ENCODE measurements at regions not wholly inside any gene's neighbourhood (a gene's known extent, or its start where the extent isn't known, plus 50 kb on each side); places are given as distances from the start of the nearest gene placed in this dataset.

GRCh38 chr12:126636821-126637220, 1571.6 kb downstream of the AACS start:
- Histone ChIP-seq H3K27ac (no peak overlapping the region), H3K27me3 (no peaks in the 10 kb centered on the region), H3K4me1 (no peaks in the 10 kb centered on the region), H3K9me3 (peaks cover 0 to 13% (median 0%) of the 10 kb centered on the region in 12 donors), H3K4me3 (no peak overlapping the region), H3K36me3 (no peaks in the 10 kb centered on the region)
- TF ChIP-seq POLR2A (IDR thresholded peaks at IDR 0.05): no peak
- TF ChIP-seq, protein P1, sequence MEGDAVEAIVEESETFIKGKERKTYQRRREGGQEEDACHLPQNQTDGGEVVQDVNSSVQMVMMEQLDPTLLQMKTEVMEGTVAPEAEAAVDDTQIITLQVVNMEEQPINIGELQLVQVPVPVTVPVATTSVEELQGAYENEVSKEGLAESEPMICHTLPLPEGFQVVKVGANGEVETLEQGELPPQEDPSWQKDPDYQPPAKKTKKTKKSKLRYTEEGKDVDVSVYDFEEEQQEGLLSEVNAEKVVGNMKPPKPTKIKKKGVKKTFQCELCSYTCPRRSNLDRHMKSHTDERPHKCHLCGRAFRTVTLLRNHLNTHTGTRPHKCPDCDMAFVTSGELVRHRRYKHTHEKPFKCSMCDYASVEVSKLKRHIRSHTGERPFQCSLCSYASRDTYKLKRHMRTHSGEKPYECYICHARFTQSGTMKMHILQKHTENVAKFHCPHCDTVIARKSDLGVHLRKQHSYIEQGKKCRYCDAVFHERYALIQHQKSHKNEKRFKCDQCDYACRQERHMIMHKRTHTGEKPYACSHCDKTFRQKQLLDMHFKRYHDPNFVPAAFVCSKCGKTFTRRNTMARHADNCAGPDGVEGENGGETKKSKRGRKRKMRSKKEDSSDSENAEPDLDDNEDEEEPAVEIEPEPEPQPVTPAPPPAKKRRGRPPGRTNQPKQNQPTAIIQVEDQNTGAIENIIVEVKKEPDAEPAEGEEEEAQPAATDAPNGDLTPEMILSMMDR (IDR thresholded peaks at IDR 0.05): no peak
- ATAC-seq (no peak), DNase-seq (no peak)
- WGBS, 4 donors: 57 to 71% (median 66%) methylated on average over 4 of the region's 4 CpGs
- intact Hi-C loops (cut with DNase I): no loop called here

- H3K9me3 ChIP-seq: peaks cover 0 to 6% (median 0%) of the 10 kb centered on the region in 12 donors
- intact Hi-C loops (cut with DNase I): no loop called here
- 31 to 44% (median 36%) methylated on average over 2 of the region's 2 CpGs for WGBS, 4 donors
- ATAC-seq (no peak), DNase-seq (no peak)
- H3K4me3 ChIP-seq: no peak overlapping the region
- H3K36me3 ChIP-seq: no peaks in the 10 kb centered on the region
- TF ChIP-seq POLR2A (IDR thresholded peaks at IDR 0.05): no peak
- no peak overlapping the region for H3K27ac ChIP-seq
- no peaks in the 10 kb centered on the region for H3K4me1 ChIP-seq
- no peaks in the 10 kb centered on the region for H3K27me3 ChIP-seq
Observed at GRCh38 chr12:126644236-126645020, 1579.2 kb downstream of the AACS start.

- ATAC-seq (no peak), DNase-seq (no peak)
- H3K4me3 ChIP-seq: no peak overlapping the region
- H3K4me1 ChIP-seq: no peaks in the 10 kb centered on the region
- H3K27me3 ChIP-seq: no peaks in the 10 kb centered on the region
- no peak for TF ChIP-seq POLR2A (IDR thresholded peaks at IDR 0.05)
- TF ChIP-seq, protein P1 (IDR thresholded peaks at IDR 0.05): no peak
- intact Hi-C loops (cut with DNase I): no loop called here
- WGBS, 4 donors: 57 to 64% (median 60%) methylated on average over 5 of the region's 5 CpGs
- H3K9me3 ChIP-seq: no peaks in the 10 kb centered on the region
- H3K27ac ChIP-seq: no peak overlapping the region
- no peaks in the 10 kb centered on the region for H3K36me3 ChIP-seq
Observed at GRCh38 chr12:126648074-126648473, 1582.8 kb downstream of the AACS start.

DNA sequence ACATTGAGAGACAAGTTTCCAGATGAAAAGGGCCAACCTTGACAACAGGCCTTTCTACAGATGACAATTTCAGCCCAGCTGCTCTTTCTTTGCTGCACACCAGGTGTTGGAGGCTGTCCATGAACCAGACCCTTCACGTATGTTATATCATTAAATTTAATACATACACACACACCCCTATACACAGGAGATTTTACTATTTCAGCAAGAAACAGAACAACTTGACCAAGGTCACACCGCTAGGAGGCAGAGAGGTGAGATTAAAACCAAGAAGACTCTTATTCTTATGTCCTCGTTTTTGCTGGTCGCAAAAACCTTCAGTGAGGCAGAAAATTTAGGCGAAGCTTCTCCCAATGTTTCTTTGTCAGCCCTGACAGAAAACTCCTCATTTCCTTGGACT, 1585.9 kb downstream of the AACS start:
- Histone ChIP-seq H3K27me3 (peaks cover 0 to 6% (median 0%) of the 10 kb centered on the region in 9 donors), H3K4me3 (no peak overlapping the region), H3K36me3 (no peaks in the 10 kb centered on the region), H3K9me3 (no peaks in the 10 kb centered on the region), H3K4me1 (no peaks in the 10 kb centered on the region), H3K27ac (no peak overlapping the region)
- ATAC-seq (no peak), DNase-seq (no peak)
- intact Hi-C loops (cut with DNase I): no loop called here
- 80 to 88% (median 85%) methylated on average over 5 of the region's 5 CpGs for WGBS, 4 donors
- TF ChIP-seq, protein P1 (IDR thresholded peaks at IDR 0.05): no peak
- TF ChIP-seq POLR2A (IDR thresholded peaks at IDR 0.05): no peak

All from heart left ventricle (tissue), 16 donors.